GM12878 (cell line): ENCODE measurements at regions not wholly inside any gene's neighbourhood (a gene's known extent, or its start where the extent isn't known, plus 50 kb on each side); places are given as distances from the start of the nearest gene placed in this dataset.

Experiments used
- ATAC-seq: fragments of 200-7000 bp; cut with Tn5 transposase; 3 replicates; pipeline ENCODE4 v1.9.1; 2020; ENCODE audit warnings: mild to moderate bottlenecking, moderate library complexity
- BruUV-seq: library from RNA; stranded (reverse); fragments of 400-500 nt; replicated peaks from 2 replicates; lab custom pipeline; 2021; lab: Mats Ljungman, UMichigan
- CTCF ChIA-PET: fragments of 300-600 bp; sonication (Branson Sonifier 250); formaldehyde crosslinking; extraction: SDS; loops from one replicate; lab custom pipeline; 2021; ENCODE audit warnings: inconsistent platforms; lab: Yijun Ruan, JAX
- POLR2A ChIA-PET: fragments of 350-600 bp; formaldehyde crosslinking; extraction: SDS; loops from one replicate; lab custom pipeline; 2021; ENCODE audit warnings: inconsistent platforms; lab: Charles Lee
- RAD21 ChIA-PET: fragments of 300-600 bp; sonication (Branson Sonifier 250); formaldehyde crosslinking; loops from one replicate; lab custom pipeline; 2023; ENCODE audit warnings: antibody characterized with exemption; ENCODE audit not compliant: unreplicated experiment; lab: Charles Lee
- SMC1A ChIA-PET: fragments of 300-600 bp; sonication (Branson Sonifier 250); formaldehyde crosslinking; loops from one replicate; lab custom pipeline; 2023; ENCODE audit not compliant: unreplicated experiment, uncharacterized antibody; lab: Charles Lee
- DNase-seq: peaks from one replicate; pipeline ENCODE4 v3.0.0-alpha.2; 2011; ENCODE audit warnings: low read depth, low spot score
- FAIRE-seq: peaks from 3 replicates; lab custom pipeline; 2011; peaks lifted over from hg19 to GRCh38; lab: Jason Lieb, UNC
- H2AFZ ChIP-seq: 2 replicates; pipeline ENCODE4 v1.6.0; 2011; ENCODE audit warnings: low read depth, low read length, control low read depth; ENCODE audit not compliant: control insufficient read depth
- H3K27ac ChIP-seq: 2 replicates; pipeline ENCODE4 v1.5.1; 2011; ENCODE audit warnings: control low read depth; ENCODE audit not compliant: control insufficient read depth, insufficient read depth
- H3K27me3 ChIP-seq, 2 experiments: replicated peaks in 1 of 2; 2 replicates each; pipeline versions ENCODE4 v1.6.0 to v1.6.1; 2011; ENCODE audit warnings: low read length in 1 of 2; ENCODE audit not compliant: control insufficient read depth in 2 of 2, insufficient read depth in 2 of 2
- H3K36me3 ChIP-seq, 2 experiments: 2 replicates each; pipeline ENCODE4 v1.5.1; 2011; ENCODE audit warnings: low read length in 1 of 2; ENCODE audit not compliant: control insufficient read depth in 2 of 2, insufficient read depth in 2 of 2
- H3K4me1 ChIP-seq: 2 replicates; pipeline ENCODE4 v1.6.1; 2011; ENCODE audit warnings: mild to moderate bottlenecking, low read length, moderate library complexity, mixed read lengths; ENCODE audit not compliant: control insufficient read depth, insufficient read depth
- H3K4me2 ChIP-seq: 2 replicates; pipeline ENCODE4 v1.6.0; 2011; ENCODE audit warnings: control low read depth; ENCODE audit not compliant: control insufficient read depth, insufficient read depth
- H3K4me3 ChIP-seq: fragments of 200-600 bp; sonication (generic); 2 replicates; pipeline ENCODE4 v1.5.1; 2016
- H3K79me2 ChIP-seq: 2 replicates; pipeline ENCODE4 v1.6.0; 2011; ENCODE audit warnings: low read length; ENCODE audit not compliant: control insufficient read depth, insufficient read depth
- H3K9ac ChIP-seq: 2 replicates; pipeline ENCODE4 v1.8.0; 2011; ENCODE audit warnings: low read length, control low read depth, mixed read lengths; ENCODE audit not compliant: control insufficient read depth, insufficient read depth
- H3K9me3 ChIP-seq: replicated peaks from 3 replicates; pipeline ENCODE4 v1.5.1; 2011; ENCODE audit warnings: mild to moderate bottlenecking, low read length; ENCODE audit not compliant: control insufficient read depth, insufficient read depth
- H4K20me1 ChIP-seq: 2 replicates; pipeline ENCODE4 v1.6.0; 2011; ENCODE audit not compliant: control insufficient read depth, insufficient read depth
- BRCA1 ChIP-seq: IDR thresholded peaks from 2 replicates; pipeline ENCODE4 v1.6.1; 2011; ENCODE audit warnings: low read depth, low read length, improper control_type of control experiment
- FOS ChIP-seq: IDR thresholded peaks from 3 replicates; pipeline ENCODE4 v1.6.1; 2011; ENCODE audit warnings: borderline replicate concordance; ENCODE audit not compliant: insufficient read length; ENCODE audit errors: extremely low read depth
- HCFC1 ChIP-seq: fragments of 150-350 bp; IDR thresholded peaks from 2 replicates; pipeline ENCODE4 v1.6.1; 2014; ENCODE audit warnings: low read length
- POLR2A ChIP-seq: IDR thresholded peaks from 2 replicates; pipeline ENCODE4 v1.6.1; 2011; ENCODE audit warnings: low read depth, mild to moderate bottlenecking, low read length
- TARDBP ChIP-seq: IDR thresholded peaks from 2 replicates; pipeline ENCODE4 v1.6.1; 2016; ENCODE audit warnings: borderline replicate concordance
- ZBTB40 ChIP-seq: fragments of 450-650 bp; IDR thresholded peaks from 2 replicates; pipeline ENCODE4 v1.6.1; 2016; ENCODE audit warnings: mild to moderate bottlenecking, moderate library complexity, borderline replicate concordance
- ZNF24 ChIP-seq: fragments of 450-650 bp; IDR thresholded peaks from 2 replicates; pipeline ENCODE4 v1.6.1; 2017; ENCODE audit warnings: antibody characterized with exemption, mild to moderate bottlenecking
- WGBS: methylation state at CpG from one replicate; pipeline ENCODE4 v1.1.6; 2016; ENCODE audit warnings: low lambda C conversion rate; ENCODE audit not compliant: insufficient replicate concordance, insufficient coverage; ENCODE audit errors: missing lambda C conversion rate; 5-methylcytosine and 5-hydroxymethylcytosine counted together
- in situ Hi-C: fragments of 300-500 bp; cut with MboI; formaldehyde crosslinking; loops from 9 replicates; pipeline ENCODE4 v1.14.3; 2018; ENCODE audit warnings: mixed read lengths
- intact Hi-C: fragments of 100-400 bp; cut with micrococcal nuclease; formaldehyde crosslinking; loops from one replicate; pipeline ENCODE4 v1.14.2; 2022; ENCODE audit not compliant: unreplicated experiment

DNA sequence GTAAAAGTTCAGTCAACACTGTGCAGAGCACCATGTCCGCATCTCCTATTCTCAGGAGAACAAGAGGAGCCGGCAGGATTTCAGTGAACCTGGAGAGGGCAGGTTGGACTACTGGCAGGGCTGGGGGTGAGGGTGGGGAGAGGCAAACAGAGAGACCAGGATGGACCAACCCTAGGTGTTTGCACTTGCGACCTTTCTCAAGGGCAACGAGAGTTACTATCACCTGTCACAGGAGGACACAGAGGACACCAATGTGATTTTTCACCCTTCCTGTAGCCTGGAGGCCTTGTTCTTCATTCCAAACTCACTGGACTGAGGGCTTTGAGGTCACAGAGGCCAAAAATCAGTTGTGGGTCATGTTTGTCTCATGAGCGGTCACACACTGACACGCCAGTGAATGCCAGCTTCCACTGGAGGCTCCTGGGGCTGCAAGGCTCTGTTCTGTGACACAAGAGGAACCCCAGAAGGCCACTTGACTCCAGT, 89.5 kb downstream of the CPN2 start:
- POLR2A ChIA-PET, result interaction anchor here (0.7 kb wide), 1 partner anchor 1551 kb away, joined by 5 read pairs; no protein-coding TSS in a partner anchor
- Histone ChIP-seq H3K27me3 (no peaks in the 10 kb centered on the region; a peak in 1 of 4 replicates), H3K27ac (no peak overlapping the region), H3K79me2 (no peaks in the 10 kb centered on the region), H3K4me3 (no peak overlapping the region), H2AFZ (no peak overlapping the region), H3K36me3 (no peaks in the 10 kb centered on the region), H3K9me3 (no peaks in the 10 kb centered on the region; the same call in 2 of the 3 replicates), H3K4me1 (no peaks in the 10 kb centered on the region), H3K9ac (no peak overlapping the region), H3K4me2 (no peak overlapping the region), H4K20me1 (no peaks in the 10 kb centered on the region)
- intact Hi-C loops, result loop anchor here (1.0 kb wide), 1 partner anchor 15 kb away; no protein-coding TSS in a partner anchor
- BruUV-seq, result no TSS peak
- ATAC-seq, result no peak
- RAD21 ChIA-PET, result no interaction called here
- 70% methylated on average over 6 of the region's 6 CpGs for WGBS
- no peak for DNase-seq
- SMC1A ChIA-PET, result no interaction called here
- in situ Hi-C loops, result no loop called here
- FAIRE-seq, result no peak
- no peak for TF ChIP-seq BRCA1
- CTCF ChIA-PET, result interaction anchor here (0.6 kb wide), 1 partner anchor 89 kb away, joined by 3 read pairs; no protein-coding TSS in a partner anchor

GRCh38 chr3:194262176-194262924, 88.8 kb downstream of the CPN2 start:
- SMC1A ChIA-PET, result interaction anchor here (0.6 kb wide), 1 partner anchor 95 kb away, joined by 3 read pairs; no protein-coding TSS in a partner anchor
- FAIRE-seq, result peak; percentile 47
- no peak overlapping the region for H3K9ac ChIP-seq
- H3K27me3 ChIP-seq, result no peaks in the 10 kb centered on the region; a peak in 1 of 4 replicates
- H3K9me3 ChIP-seq, result no peaks in the 10 kb centered on the region; the same call in 2 of the 3 replicates
- H3K36me3 ChIP-seq, result no peaks in the 10 kb centered on the region
- RAD21 ChIA-PET, result no interaction called here
- H3K27ac ChIP-seq, result no peak overlapping the region
- no peak overlapping the region for H2AFZ ChIP-seq
- no peak for DNase-seq
- CTCF ChIA-PET, result interaction anchor here (0.7 kb wide), 1 partner anchor 56 kb away, joined by 4 read pairs; no protein-coding TSS in a partner anchor
- no peak for TF ChIP-seq POLR2A
- TF ChIP-seq TARDBP, result no peak
- no peak for TF ChIP-seq ZBTB40
- no peak for TF ChIP-seq ZNF24
- TF ChIP-seq HCFC1, result no peak
- no peak for TF ChIP-seq FOS
- no peaks in the 10 kb centered on the region for H3K79me2 ChIP-seq
- H4K20me1 ChIP-seq, result no peaks in the 10 kb centered on the region
- in situ Hi-C loops, result no loop called here
- H3K4me2 ChIP-seq, result no peak overlapping the region
- intact Hi-C loops, result loop anchor here (1.0 kb wide), 1 partner anchor 16 kb away; no protein-coding TSS in a partner anchor
- no peak for ATAC-seq
- no peak overlapping the region for H3K4me3 ChIP-seq
- 30% methylated on average over 10 of the region's 10 CpGs for WGBS
- POLR2A ChIA-PET, result interaction anchor here (0.7 kb wide), 1 partner anchor 1551 kb away, joined by 5 read pairs; no protein-coding TSS in a partner anchor
- no peaks in the 10 kb centered on the region for H3K4me1 ChIP-seq
- no TSS peak for BruUV-seq
